Stimulated activated naive CD8-positive, alpha-beta T cell treated with anti-CD3 and anti-CD28 coated beads, Interleukin-15, Interleukin-2, amounts not matched to agents 100 ng/mL and 50 ng/mL, for 24 hours (primary cell): ENCODE measurements at regions not wholly inside any gene's neighbourhood (a gene's known extent, or its start where the extent isn't known, plus 50 kb on each side); places are given as distances from the start of the nearest gene placed in this dataset.
"Not testable (repeated sequence)": the region's sequence is repeated elsewhere in the genome, so short reads cannot be mapped to it uniquely, and the experiment has no call there.

Experiments
- H3K27ac Mint-ChIP-seq: one replicate; pipeline ENCODE4 v1.8.0; 2021; ENCODE audit warnings: mild to moderate bottlenecking, mixed read lengths
- H3K27me3 Mint-ChIP-seq: one replicate; pipeline ENCODE4 v1.8.0; 2021; ENCODE audit warnings: mixed read lengths
- H3K36me3 Mint-ChIP-seq: one replicate; pipeline ENCODE4 v1.8.0; 2021; ENCODE audit warnings: low read depth, mixed read lengths
- H3K4me1 Mint-ChIP-seq: one replicate; pipeline ENCODE4 v1.8.0; 2021; ENCODE audit warnings: low read depth, mixed read lengths
- H3K4me3 Mint-ChIP-seq: one replicate; pipeline ENCODE4 v1.8.0; 2021; ENCODE audit warnings: mild to moderate bottlenecking, mixed read lengths
- H3K9me3 Mint-ChIP-seq: one replicate; pipeline ENCODE4 v1.8.0; 2021; ENCODE audit warnings: mixed read lengths

- peaks cover 24% of the 10 kb centered on the region for H3K27me3 Mint-ChIP-seq
- no peak overlapping the region for H3K4me3 Mint-ChIP-seq
- no peaks in the 10 kb centered on the region for H3K36me3 Mint-ChIP-seq
- no peak overlapping the region for H3K27ac Mint-ChIP-seq
- H3K4me1 Mint-ChIP-seq: peaks cover 16% of the 10 kb centered on the region
- H3K9me3 Mint-ChIP-seq: no peaks in the 10 kb centered on the region
These were observed 72.1 kb upstream of the ARL4D start for GRCh38 chr17:43326490-43327275.

- Mint-ChIP-seq H3K9me3 (no peaks in the 10 kb centered on the region), H3K4me1 (peaks cover 16% of the 10 kb centered on the region), H3K4me3 (no peak overlapping the region), H3K36me3 (peaks cover 3% of the 10 kb centered on the region), H3K27ac (no peak overlapping the region), H3K27me3 (peaks cover 19% of the 10 kb centered on the region)
These were observed 74.4 kb upstream of the ARL4D start for GRCh38 chr17:43324205-43324893.

- H3K9me3 Mint-ChIP-seq: peaks cover 4% of the 10 kb centered on the region
- peaks cover 13% of the 10 kb centered on the region for H3K4me1 Mint-ChIP-seq
- no peak overlapping the region for H3K27ac Mint-ChIP-seq
- no peak overlapping the region for H3K4me3 Mint-ChIP-seq
- no peaks in the 10 kb centered on the region for H3K27me3 Mint-ChIP-seq
- peaks cover 15% of the 10 kb centered on the region for H3K36me3 Mint-ChIP-seq
These were observed 79.3 kb upstream of the ARL4D start for GRCh38 chr17:43319293-43320124.

- H3K27me3 Mint-ChIP-seq: no peaks in the 10 kb centered on the region
- H3K27ac Mint-ChIP-seq: no peak overlapping the region
- H3K4me3 Mint-ChIP-seq: no peak overlapping the region
- H3K9me3 Mint-ChIP-seq: peaks cover 4% of the 10 kb centered on the region
- peaks cover 15% of the 10 kb centered on the region for H3K36me3 Mint-ChIP-seq
- peaks cover 18% of the 10 kb centered on the region for H3K4me1 Mint-ChIP-seq
These were observed 82.2 kb upstream of the ARL4D start for GRCh38 chr17:43316522-43317142.

GRCh38 chr17:43315858-43316521 lies 82.2 kb upstream of the RNU2-1 start:
- Mint-ChIP-seq H3K27ac (no peak overlapping the region), H3K4me1 (peaks cover 18% of the 10 kb centered on the region), H3K27me3 (no peaks in the 10 kb centered on the region), H3K9me3 (peaks cover 4% of the 10 kb centered on the region), H3K36me3 (peaks cover 15% of the 10 kb centered on the region), H3K4me3 (no peak overlapping the region)

- peaks cover 15% of the 10 kb centered on the region for H3K36me3 Mint-ChIP-seq
- no peaks in the 10 kb centered on the region for H3K27me3 Mint-ChIP-seq
- no peak overlapping the region for H3K27ac Mint-ChIP-seq
- H3K4me1 Mint-ChIP-seq: peaks cover 18% of the 10 kb centered on the region
- no peak overlapping the region for H3K4me3 Mint-ChIP-seq
- H3K9me3 Mint-ChIP-seq: peaks cover 4% of the 10 kb centered on the region
These were observed 81.6 kb upstream of the RNU2-1 start for GRCh38 chr17:43315369-43315768.

- no peak overlapping the region for H3K4me3 Mint-ChIP-seq
- H3K9me3 Mint-ChIP-seq: peaks cover 4% of the 10 kb centered on the region
- no peak overlapping the region for H3K27ac Mint-ChIP-seq
- H3K4me1 Mint-ChIP-seq: peaks cover 18% of the 10 kb centered on the region
- H3K27me3 Mint-ChIP-seq: no peaks in the 10 kb centered on the region
- H3K36me3 Mint-ChIP-seq: peaks cover 15% of the 10 kb centered on the region
These were observed 80.8 kb upstream of the RNU2-1 start for GRCh38 chr17:43314611-43315011.

- H3K27me3 Mint-ChIP-seq: no peaks in the 10 kb centered on the region
- peak overlapping the region; percentile 68 for H3K27ac Mint-ChIP-seq
- no peaks in the 10 kb centered on the region for H3K9me3 Mint-ChIP-seq
- no peaks in the 10 kb centered on the region for H3K36me3 Mint-ChIP-seq
- no peak overlapping the region for H3K4me3 Mint-ChIP-seq
- H3K4me1 Mint-ChIP-seq: peaks cover 5% of the 10 kb centered on the region
These were observed 78.2 kb upstream of the RNU2-1 start for GRCh38 chr17:43312011-43312410.

GRCh38 chr17:43309505-43310332 lies 75.9 kb upstream of the RNU2-1 start:
- Mint-ChIP-seq H3K4me1 (peaks cover 5% of the 10 kb centered on the region), H3K27me3 (no peaks in the 10 kb centered on the region), H3K27ac (no peak overlapping the region), H3K9me3 (no peaks in the 10 kb centered on the region), H3K4me3 (no peak overlapping the region), H3K36me3 (no peaks in the 10 kb centered on the region)

GRCh38 chr17:43308999-43309398 lies 75.2 kb upstream of the RNU2-1 start:
- no peaks in the 10 kb centered on the region for H3K9me3 Mint-ChIP-seq
- no peaks in the 10 kb centered on the region for H3K27me3 Mint-ChIP-seq
- peaks cover 5% of the 10 kb centered on the region for H3K4me1 Mint-ChIP-seq
- H3K36me3 Mint-ChIP-seq: no peaks in the 10 kb centered on the region
- no peak overlapping the region for H3K27ac Mint-ChIP-seq
- no peak overlapping the region for H3K4me3 Mint-ChIP-seq

GRCh38 chr17:43304792-43305191 lies 71.0 kb upstream of the RNU2-1 start:
- H3K27me3 Mint-ChIP-seq, H3K9me3 Mint-ChIP-seq, H3K27ac Mint-ChIP-seq, H3K4me3 Mint-ChIP-seq, H3K36me3 Mint-ChIP-seq, H3K4me1 Mint-ChIP-seq: not testable (repeated sequence)

GRCh38 chr17:43303049-43303448 lies 69.3 kb upstream of the RNU2-1 start:
- H3K27me3 Mint-ChIP-seq, H3K4me3 Mint-ChIP-seq, H3K27ac Mint-ChIP-seq, H3K36me3 Mint-ChIP-seq, H3K9me3 Mint-ChIP-seq, H3K4me1 Mint-ChIP-seq: not testable (repeated sequence)

- not testable (repeated sequence) for H3K9me3 Mint-ChIP-seq, H3K4me3 Mint-ChIP-seq, H3K27ac Mint-ChIP-seq, H3K36me3 Mint-ChIP-seq, H3K27me3 Mint-ChIP-seq, H3K4me1 Mint-ChIP-seq
These were observed 65.7 kb upstream of the RNU2-1 start for GRCh38 chr17:43299300-43300076.
